Heart right ventricle (tissue), 16 donors: ENCODE measurements at regions not wholly inside any gene's neighbourhood (a gene's known extent, or its start where the extent isn't known, plus 50 kb on each side); places are given as distances from the start of the nearest gene placed in this dataset.

ENCODE experiments used
- ATAC-seq, 8 donors: fragments of 200-7000 bp; cut with Tn5 transposase; one replicate each; pipeline ENCODE4 v1.9.1; 2020; ENCODE audit warnings: mild to moderate bottlenecking in 8 of 8, moderate library complexity in 8 of 8, moderate number of reproducible peaks in 1 of 8
- DNase-seq, 2 donors: peaks; one replicate each; pipeline ENCODE4 v3.0.0-alpha.2; 2020
- H3K27ac ChIP-seq, 10 donors: fragments of 200-600 bp; sonication (generic) in 2 of 10; one replicate each; pipeline versions ENCODE4 v1.5.0 to v1.8.0; 2020 to 2022; ENCODE audit warnings: mild to moderate bottlenecking in 3 of 10
- H3K27me3 ChIP-seq, 7 donors: fragments of 200-600 bp; one replicate each; pipeline ENCODE4 v1.8.0; 2021 to 2022; ENCODE audit warnings: mild to moderate bottlenecking in 2 of 7
- H3K36me3 ChIP-seq, 9 donors: fragments of 200-600 bp; sonication (generic) in 1 of 9; one replicate each; pipeline versions ENCODE4 v1.5.0 to v1.8.0; 2020 to 2022; ENCODE audit warnings: mild to moderate bottlenecking in 2 of 9
- H3K4me1 ChIP-seq, 9 donors: fragments of 200-600 bp; sonication (generic) in 1 of 9; one replicate each; pipeline versions ENCODE4 v1.5.0 to v1.8.0; 2020 to 2022; ENCODE audit warnings: mild to moderate bottlenecking in 4 of 9
- H3K4me3 ChIP-seq, 10 donors: fragments of 200-600 bp; sonication (generic) in 2 of 10; one replicate each; pipeline versions ENCODE4 v1.5.0 to v1.8.0; 2020 to 2022; ENCODE audit warnings: mild to moderate bottlenecking in 7 of 10, moderate library complexity in 2 of 10
- H3K9me3 ChIP-seq, 11 donors: fragments of 200-600 bp in 10 of 11; sonication (generic) in 2 of 11; one replicate each; pipeline versions ENCODE4 v1.5.0 to v1.8.0; 2013 to 2022; ENCODE audit warnings: mild to moderate bottlenecking in 2 of 11, control low read depth in 1 of 11, moderate library complexity in 1 of 11
- WGBS, 2 donors: extraction: QIAGEN DNeasy Blood & Tissue Kit; methylation state at CpG; one replicate each; pipeline ENCODE4 v1.1.7; 2013; ENCODE audit warnings: inconsistent platforms in 1 of 2; 5-methylcytosine and 5-hydroxymethylcytosine counted together
- intact Hi-C, 10 donors: fragments of 100-400 bp; cut with DNase I; formaldehyde crosslinking; loops; one replicate each; pipeline versions ENCODE4 v1.11.1 to v1.14.2; 2022
- TF ChIP-seq, protein P1 (sequence below), 9 donors: fragments of 200-600 bp; sonication (generic) in 2 of 9; IDR thresholded peaks; one replicate each; pipeline versions ENCODE4 v1.5.0 to v1.8.0; 2021 to 2022; ENCODE audit warnings: antibody characterized with exemption in 9 of 9, mild to moderate bottlenecking in 5 of 9, moderate library complexity in 1 of 9
- donor health status: Arrhythmogenic right ventricular cardiomyopathy.
- donor health status: ischemic (EF 13 %, LVEDD 7.1; RV severe dilation, severe dysfunction).
- donor health status: healthy with polysubstance abuse.
- donor health status: DM: no; HTN: yes; CAD: no.
- donor health status: DM: no; HTN: no; CAD: no.
- donor health status: ischemic (EF 25% LVEDD 6.9; RV normal size, moderate dysfunction).
- donor health status: ischemic (EF 25% LVEDD 5.7; RV mildly dilated, moderate dysfunction).
- donor health status: healthy.
- donor health status: DM: yes; HTN: yes; CAD: no.
- donor health status: Ischemic cardiomyopathy.
- donor health status: ischemic (EF 35%, LVEDD 5.7; RV mildly dilated, moderate dysfunction).
- donor health status: nonischemic (EF 11% LVEDD 7.7; RV severe dilation, severe dysfunction).
- donor health status: DM: yes; HTN: yes; CAD: no.
- donor health status: PGD.
- donor health status: ischemic (EF 29% LVEDD 5.4; RV normal size, mild dysfunction).
- donor health status: nonischemic (EF 23%, LVEDD 6.1; RV moderate dilation, normal function).

DNA sequence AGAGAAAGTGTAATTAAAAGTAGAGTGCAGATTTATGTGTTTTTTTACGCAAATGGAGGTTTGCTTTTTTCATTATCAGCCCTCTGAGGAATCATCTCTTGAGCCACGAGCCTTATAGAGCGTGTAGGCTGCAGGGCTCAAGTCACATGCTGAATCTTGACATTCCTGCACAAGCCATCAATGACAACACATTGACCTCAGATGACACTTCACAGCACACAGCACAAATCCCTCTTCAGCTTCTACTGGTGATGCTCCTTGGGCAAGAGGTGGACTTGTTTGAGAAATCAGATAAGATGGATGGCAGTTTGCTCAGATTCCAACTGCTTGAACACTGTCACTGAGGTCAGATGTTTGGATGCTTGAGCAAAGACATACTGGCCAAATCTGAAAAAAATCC is 250.6 kb downstream of the SNCA start:
- Histone ChIP-seq H3K4me1 (peaks cover 0 to 8% (median 0%) of the 10 kb centered on the region in 9 donors), H3K27me3 (no peaks in the 10 kb centered on the region), H3K4me3 (no peak overlapping the region), H3K27ac (no peak overlapping the region), H3K9me3 (no peaks in the 10 kb centered on the region), H3K36me3 (no peaks in the 10 kb centered on the region)
- ATAC-seq (no peak), DNase-seq (no peak)
- TF ChIP-seq, protein P1, sequence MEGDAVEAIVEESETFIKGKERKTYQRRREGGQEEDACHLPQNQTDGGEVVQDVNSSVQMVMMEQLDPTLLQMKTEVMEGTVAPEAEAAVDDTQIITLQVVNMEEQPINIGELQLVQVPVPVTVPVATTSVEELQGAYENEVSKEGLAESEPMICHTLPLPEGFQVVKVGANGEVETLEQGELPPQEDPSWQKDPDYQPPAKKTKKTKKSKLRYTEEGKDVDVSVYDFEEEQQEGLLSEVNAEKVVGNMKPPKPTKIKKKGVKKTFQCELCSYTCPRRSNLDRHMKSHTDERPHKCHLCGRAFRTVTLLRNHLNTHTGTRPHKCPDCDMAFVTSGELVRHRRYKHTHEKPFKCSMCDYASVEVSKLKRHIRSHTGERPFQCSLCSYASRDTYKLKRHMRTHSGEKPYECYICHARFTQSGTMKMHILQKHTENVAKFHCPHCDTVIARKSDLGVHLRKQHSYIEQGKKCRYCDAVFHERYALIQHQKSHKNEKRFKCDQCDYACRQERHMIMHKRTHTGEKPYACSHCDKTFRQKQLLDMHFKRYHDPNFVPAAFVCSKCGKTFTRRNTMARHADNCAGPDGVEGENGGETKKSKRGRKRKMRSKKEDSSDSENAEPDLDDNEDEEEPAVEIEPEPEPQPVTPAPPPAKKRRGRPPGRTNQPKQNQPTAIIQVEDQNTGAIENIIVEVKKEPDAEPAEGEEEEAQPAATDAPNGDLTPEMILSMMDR (IDR thresholded peaks at IDR 0.05), result no peak
- WGBS, 2 donors, result 21 to 27% methylated on average over 3 of the region's 3 CpGs
- intact Hi-C loops, result no loop called here

DNA sequence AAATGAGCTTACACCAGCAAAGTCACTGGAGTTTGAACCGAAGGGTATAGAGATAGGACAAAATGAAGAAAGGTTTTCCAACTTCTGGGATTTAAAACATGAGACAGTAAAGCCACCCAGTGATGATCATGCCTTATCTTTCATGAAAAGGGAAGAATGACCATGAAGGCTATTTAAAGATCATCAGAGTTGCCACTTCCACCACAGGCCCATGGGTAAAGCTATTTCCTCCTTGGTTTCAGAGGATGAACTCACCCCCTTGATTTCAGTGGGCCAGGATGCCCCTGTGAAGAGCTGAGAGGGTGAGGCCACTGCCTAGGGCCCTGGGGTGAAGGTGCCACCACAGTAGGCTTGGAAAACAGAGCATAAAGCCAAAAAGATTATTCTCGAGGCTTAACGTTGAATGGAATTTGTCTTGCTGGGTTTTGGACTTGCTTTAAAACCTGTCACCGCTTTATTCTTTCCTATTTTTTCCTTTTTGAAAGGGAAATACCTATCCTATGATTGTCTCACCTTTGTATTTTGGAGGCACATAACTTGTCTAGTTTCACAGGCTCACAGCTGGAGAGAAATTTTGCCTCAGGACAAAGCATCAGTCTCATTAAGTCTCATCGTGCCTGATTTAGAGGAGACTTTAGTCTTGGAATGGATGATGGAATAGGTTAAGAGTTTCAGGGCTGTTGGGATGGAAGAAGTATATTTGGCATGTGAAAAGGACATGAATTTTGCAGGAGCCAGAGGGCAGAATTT is 254.0 kb downstream of the SNCA start:
- Histone ChIP-seq H3K9me3 (no peaks in the 10 kb centered on the region), H3K4me3 (no peak overlapping the region), H3K36me3 (no peaks in the 10 kb centered on the region), H3K27ac (no peak overlapping the region), H3K4me1 (peaks cover 0 to 8% (median 0%) of the 10 kb centered on the region in 9 donors), H3K27me3 (no peaks in the 10 kb centered on the region)
- intact Hi-C loops, result no loop called here
- 88 to 94% methylated on average over 5 of the region's 5 CpGs for WGBS, 2 donors
- ATAC-seq (no peak), DNase-seq (no peak)
- TF ChIP-seq, protein P1 (IDR thresholded peaks at IDR 0.05), result no peak

DNA sequence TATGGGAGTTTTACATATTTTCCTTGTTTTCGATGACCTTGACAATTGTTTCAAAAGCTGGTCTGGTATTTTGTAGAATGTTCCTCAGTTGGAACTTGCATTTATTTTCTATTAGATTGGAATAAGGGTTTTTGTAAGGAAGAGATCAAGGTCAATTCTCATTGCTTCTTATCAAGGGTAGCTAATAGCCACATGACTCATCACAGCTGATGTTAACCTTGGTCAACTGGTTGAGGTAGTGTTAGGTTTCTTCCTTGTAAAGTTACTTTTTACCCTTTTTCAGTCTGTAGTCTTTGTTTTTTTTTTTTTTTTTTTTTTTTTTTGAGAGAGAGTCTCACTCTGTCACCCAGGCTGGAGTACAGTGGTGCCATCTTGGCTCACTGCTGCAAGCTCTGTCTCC is 257.2 kb downstream of the SNCA start:
- no peak overlapping the region for H3K4me3 ChIP-seq
- DNase-seq (no peak), ATAC-seq (no peak)
- TF ChIP-seq, protein P1 (IDR thresholded peaks at IDR 0.05), result no peak
- H3K4me1 ChIP-seq, result no peaks in the 10 kb centered on the region
- no peak overlapping the region for H3K27ac ChIP-seq
- 0 to 1% methylated on average over 1 of the region's 1 CpG for WGBS, 2 donors
- intact Hi-C loops, result no loop called here
- no peaks in the 10 kb centered on the region for H3K27me3 ChIP-seq
- H3K9me3 ChIP-seq, result no peaks in the 10 kb centered on the region
- H3K36me3 ChIP-seq, result no peaks in the 10 kb centered on the region

DNA sequence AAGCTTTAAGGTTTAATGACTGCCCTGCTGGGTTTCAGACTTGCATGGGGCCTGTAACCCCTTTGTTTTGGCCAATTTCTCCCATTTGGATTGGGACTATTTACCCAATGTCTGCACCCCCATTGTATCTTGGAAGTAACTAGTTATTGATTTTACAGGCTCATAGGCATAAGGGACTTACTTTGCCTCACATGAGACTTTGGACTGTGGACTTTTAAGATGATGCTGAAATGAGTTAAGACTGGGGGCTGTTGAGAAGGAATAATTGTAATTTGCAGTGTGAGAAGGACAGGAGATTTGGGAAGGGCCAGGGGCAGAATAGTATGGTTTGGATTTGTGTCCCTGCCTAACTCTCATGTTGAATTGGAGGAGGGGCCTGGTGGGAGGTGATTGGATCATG is 260.7 kb downstream of the SNCA start:
- TF ChIP-seq, protein P1 (IDR thresholded peaks at IDR 0.05), result no peak
- H3K4me1 ChIP-seq, result no peaks in the 10 kb centered on the region
- no peak overlapping the region for H3K4me3 ChIP-seq
- H3K27ac ChIP-seq, result no peak overlapping the region
- no peaks in the 10 kb centered on the region for H3K9me3 ChIP-seq
- no peaks in the 10 kb centered on the region for H3K36me3 ChIP-seq
- H3K27me3 ChIP-seq, result no peaks in the 10 kb centered on the region
- DNase-seq (no peak), ATAC-seq (no peak)
- intact Hi-C loops, result no loop called here
